ENCODE measurements at regions not wholly inside any gene's neighbourhood (a gene's known extent, or its start where the extent isn't known, plus 50 kb on each side); places are given as distances from the start of the nearest gene placed in this dataset.
A peak's percentile ranks its signal among the peaks of the same experiment; 100 is the strongest.

DNA sequence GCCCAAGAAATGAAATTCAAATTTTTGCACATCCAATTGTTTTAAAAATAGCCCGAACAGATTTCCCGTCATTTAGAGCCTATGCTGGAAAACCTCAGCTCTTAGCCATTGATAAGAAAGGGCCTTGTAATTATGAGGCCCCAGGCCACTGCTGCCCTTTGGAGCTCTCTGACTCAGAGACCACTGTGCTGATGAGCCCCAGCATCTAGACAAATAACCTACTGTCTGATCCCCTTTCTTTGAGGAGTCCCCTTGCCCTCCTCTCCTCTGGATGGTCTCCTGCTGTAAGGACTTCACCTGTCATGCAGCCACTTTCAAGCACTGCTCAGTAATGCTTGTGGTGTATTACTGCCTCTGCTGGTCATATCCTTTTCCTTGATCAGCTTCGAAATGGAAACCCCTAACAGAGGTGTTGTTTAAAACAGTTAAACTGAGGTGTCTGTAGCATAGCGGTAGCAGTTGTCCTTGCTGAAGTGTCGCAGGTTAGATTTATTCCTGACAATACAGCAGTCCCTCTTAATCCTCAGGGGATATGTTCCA is 159.9 kb upstream of the SRRM4 start:
- TF ChIP-seq ZNF331 (CRISPR knock-in tag; IDR thresholded peaks at IDR 0.05): no peak
- TF ChIP-seq, protein P1, sequence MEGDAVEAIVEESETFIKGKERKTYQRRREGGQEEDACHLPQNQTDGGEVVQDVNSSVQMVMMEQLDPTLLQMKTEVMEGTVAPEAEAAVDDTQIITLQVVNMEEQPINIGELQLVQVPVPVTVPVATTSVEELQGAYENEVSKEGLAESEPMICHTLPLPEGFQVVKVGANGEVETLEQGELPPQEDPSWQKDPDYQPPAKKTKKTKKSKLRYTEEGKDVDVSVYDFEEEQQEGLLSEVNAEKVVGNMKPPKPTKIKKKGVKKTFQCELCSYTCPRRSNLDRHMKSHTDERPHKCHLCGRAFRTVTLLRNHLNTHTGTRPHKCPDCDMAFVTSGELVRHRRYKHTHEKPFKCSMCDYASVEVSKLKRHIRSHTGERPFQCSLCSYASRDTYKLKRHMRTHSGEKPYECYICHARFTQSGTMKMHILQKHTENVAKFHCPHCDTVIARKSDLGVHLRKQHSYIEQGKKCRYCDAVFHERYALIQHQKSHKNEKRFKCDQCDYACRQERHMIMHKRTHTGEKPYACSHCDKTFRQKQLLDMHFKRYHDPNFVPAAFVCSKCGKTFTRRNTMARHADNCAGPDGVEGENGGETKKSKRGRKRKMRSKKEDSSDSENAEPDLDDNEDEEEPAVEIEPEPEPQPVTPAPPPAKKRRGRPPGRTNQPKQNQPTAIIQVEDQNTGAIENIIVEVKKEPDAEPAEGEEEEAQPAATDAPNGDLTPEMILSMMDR (CRISPR knock-in tag; IDR thresholded peaks at IDR 0.05): peak; percentile 38
- TF ChIP-seq, protein P2, sequence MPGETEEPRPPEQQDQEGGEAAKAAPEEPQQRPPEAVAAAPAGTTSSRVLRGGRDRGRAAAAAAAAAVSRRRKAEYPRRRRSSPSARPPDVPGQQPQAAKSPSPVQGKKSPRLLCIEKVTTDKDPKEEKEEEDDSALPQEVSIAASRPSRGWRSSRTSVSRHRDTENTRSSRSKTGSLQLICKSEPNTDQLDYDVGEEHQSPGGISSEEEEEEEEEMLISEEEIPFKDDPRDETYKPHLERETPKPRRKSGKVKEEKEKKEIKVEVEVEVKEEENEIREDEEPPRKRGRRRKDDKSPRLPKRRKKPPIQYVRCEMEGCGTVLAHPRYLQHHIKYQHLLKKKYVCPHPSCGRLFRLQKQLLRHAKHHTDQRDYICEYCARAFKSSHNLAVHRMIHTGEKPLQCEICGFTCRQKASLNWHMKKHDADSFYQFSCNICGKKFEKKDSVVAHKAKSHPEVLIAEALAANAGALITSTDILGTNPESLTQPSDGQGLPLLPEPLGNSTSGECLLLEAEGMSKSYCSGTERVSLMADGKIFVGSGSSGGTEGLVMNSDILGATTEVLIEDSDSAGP (CRISPR knock-in tag; IDR thresholded peaks at IDR 0.05; ENCODE audit: borderline replicate concordance): no peak
